Osteocyte (in vitro differentiated cells): ENCODE measurements at regions not wholly inside any gene's neighbourhood (a gene's known extent, or its start where the extent isn't known, plus 50 kb on each side); places are given as distances from the start of the nearest gene placed in this dataset.
A peak's percentile ranks its signal among the peaks of the same experiment; 100 is the strongest.

Experiments used
- DNase-seq: peaks from one replicate; pipeline ENCODE4 v3.0.0; 2021; ENCODE audit warnings: mixed read lengths; ENCODE audit not compliant: unreplicated experiment; ENCODE audit errors: extremely low spot score
- H3K27ac Mint-ChIP-seq: one replicate; pipeline ENCODE4 v1.8.0; 2021; ENCODE audit warnings: mild to moderate bottlenecking, mixed read lengths; ENCODE audit not compliant: unreplicated experiment
- H3K27me3 Mint-ChIP-seq: one replicate; pipeline ENCODE4 v1.8.0; 2021; ENCODE audit warnings: mixed read lengths; ENCODE audit not compliant: unreplicated experiment
- H3K36me3 Mint-ChIP-seq: one replicate; pipeline ENCODE4 v1.8.0; 2021; ENCODE audit warnings: mixed read lengths; ENCODE audit not compliant: unreplicated experiment
- H3K4me1 Mint-ChIP-seq: one replicate; pipeline ENCODE4 v1.8.0; 2021; ENCODE audit warnings: mixed read lengths; ENCODE audit not compliant: unreplicated experiment
- H3K4me3 Mint-ChIP-seq: one replicate; pipeline ENCODE4 v1.8.0; 2021; ENCODE audit warnings: mild to moderate bottlenecking, moderate library complexity, mixed read lengths; ENCODE audit not compliant: unreplicated experiment
- H3K9me3 Mint-ChIP-seq: one replicate; pipeline ENCODE4 v1.8.0; 2021; ENCODE audit warnings: mixed read lengths; ENCODE audit not compliant: unreplicated experiment
- CTCF ChIP-seq: fragments of 200-600 bp; sonication (generic); IDR thresholded peaks from 2 replicates; pipeline ENCODE4 v1.5.0; 2021; ENCODE audit warnings: antibody characterized with exemption, mild to moderate bottlenecking, moderate library complexity

- Mint-ChIP-seq H3K4me1 (peaks cover 16% of the 10 kb centered on the region), H3K4me3 (no peak overlapping the region), H3K9me3 (peaks cover 3% of the 10 kb centered on the region), H3K27ac (no peak overlapping the region), H3K27me3 (no peaks in the 10 kb centered on the region), H3K36me3 (peaks cover 3% of the 10 kb centered on the region)
- no peak for TF ChIP-seq CTCF
- no peak for DNase-seq
Measured at GRCh38 chr4:156539376-156539775, 432.2 kb downstream of the PDGFC start.

- no peak for DNase-seq
- H3K4me3 Mint-ChIP-seq = no peak overlapping the region
- no peak overlapping the region for H3K27ac Mint-ChIP-seq
- H3K9me3 Mint-ChIP-seq = peaks cover 5% of the 10 kb centered on the region
- H3K27me3 Mint-ChIP-seq = no peaks in the 10 kb centered on the region
- TF ChIP-seq CTCF = no peak
- peaks cover 3% of the 10 kb centered on the region for H3K36me3 Mint-ChIP-seq
- H3K4me1 Mint-ChIP-seq = peaks cover 16% of the 10 kb centered on the region
Measured at GRCh38 chr4:156538651-156539257, 432.8 kb downstream of the PDGFC start.

GRCh38 chr4:156538210-156538609 is 433.4 kb downstream of the PDGFC start:
- H3K27ac Mint-ChIP-seq = no peak overlapping the region
- H3K36me3 Mint-ChIP-seq = peaks cover 4% of the 10 kb centered on the region
- DNase-seq = no peak
- TF ChIP-seq CTCF = no peak
- H3K4me3 Mint-ChIP-seq = no peak overlapping the region
- peaks cover 7% of the 10 kb centered on the region for H3K9me3 Mint-ChIP-seq
- H3K27me3 Mint-ChIP-seq = no peaks in the 10 kb centered on the region
- peaks cover 16% of the 10 kb centered on the region for H3K4me1 Mint-ChIP-seq

- peaks cover 5% of the 10 kb centered on the region for H3K36me3 Mint-ChIP-seq
- DNase-seq = no peak
- TF ChIP-seq CTCF = no peak
- H3K4me1 Mint-ChIP-seq = peaks cover 16% of the 10 kb centered on the region
- H3K4me3 Mint-ChIP-seq = no peak overlapping the region
- peaks cover 11% of the 10 kb centered on the region for H3K9me3 Mint-ChIP-seq
- H3K27ac Mint-ChIP-seq = peak overlapping the region; percentile 15
- H3K27me3 Mint-ChIP-seq = no peaks in the 10 kb centered on the region
Measured at GRCh38 chr4:156537286-156537685, 434.3 kb downstream of the PDGFC start.

- Mint-ChIP-seq H3K36me3 (peaks cover 5% of the 10 kb centered on the region), H3K27me3 (no peaks in the 10 kb centered on the region), H3K4me3 (no peak overlapping the region), H3K27ac (no peak overlapping the region), H3K9me3 (peaks cover 11% of the 10 kb centered on the region), H3K4me1 (peaks cover 16% of the 10 kb centered on the region)
- no peak for TF ChIP-seq CTCF
- no peak for DNase-seq
Measured at GRCh38 chr4:156536661-156537060, 434.9 kb downstream of the PDGFC start.
